ENCODE measurements at regions not wholly inside any gene's neighbourhood (a gene's known extent, or its start where the extent isn't known, plus 50 kb on each side); places are given as distances from the start of the nearest gene placed in this dataset.

DNA sequence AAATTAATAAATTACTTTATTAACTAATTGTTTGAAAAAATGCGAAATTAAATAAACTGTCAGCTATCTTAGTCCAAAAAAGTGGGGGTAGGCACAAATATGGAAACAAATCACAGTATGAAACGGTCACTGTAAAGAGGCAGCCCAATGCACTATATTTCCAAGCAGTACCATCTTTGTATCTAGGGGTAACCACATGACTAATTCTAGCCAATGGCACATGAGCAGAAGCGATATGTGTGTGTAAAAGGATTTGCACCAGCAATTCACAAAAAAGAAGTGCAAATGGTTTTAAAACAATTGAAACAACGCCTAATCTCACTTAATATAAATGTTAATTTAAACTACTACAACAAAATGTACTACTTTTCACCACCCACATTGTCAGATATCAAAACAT, 129.5 kb upstream of the PRNP start:
- TF ChIP-seq, protein P1, sequence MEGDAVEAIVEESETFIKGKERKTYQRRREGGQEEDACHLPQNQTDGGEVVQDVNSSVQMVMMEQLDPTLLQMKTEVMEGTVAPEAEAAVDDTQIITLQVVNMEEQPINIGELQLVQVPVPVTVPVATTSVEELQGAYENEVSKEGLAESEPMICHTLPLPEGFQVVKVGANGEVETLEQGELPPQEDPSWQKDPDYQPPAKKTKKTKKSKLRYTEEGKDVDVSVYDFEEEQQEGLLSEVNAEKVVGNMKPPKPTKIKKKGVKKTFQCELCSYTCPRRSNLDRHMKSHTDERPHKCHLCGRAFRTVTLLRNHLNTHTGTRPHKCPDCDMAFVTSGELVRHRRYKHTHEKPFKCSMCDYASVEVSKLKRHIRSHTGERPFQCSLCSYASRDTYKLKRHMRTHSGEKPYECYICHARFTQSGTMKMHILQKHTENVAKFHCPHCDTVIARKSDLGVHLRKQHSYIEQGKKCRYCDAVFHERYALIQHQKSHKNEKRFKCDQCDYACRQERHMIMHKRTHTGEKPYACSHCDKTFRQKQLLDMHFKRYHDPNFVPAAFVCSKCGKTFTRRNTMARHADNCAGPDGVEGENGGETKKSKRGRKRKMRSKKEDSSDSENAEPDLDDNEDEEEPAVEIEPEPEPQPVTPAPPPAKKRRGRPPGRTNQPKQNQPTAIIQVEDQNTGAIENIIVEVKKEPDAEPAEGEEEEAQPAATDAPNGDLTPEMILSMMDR (IDR thresholded peaks at IDR 0.05 in 2 of 3, conservative IDR thresholded peaks at IDR 0.05 in 1 of 3; ENCODE audit: control insufficient read depth in 2 of 3, extremely low read depth in 1 of 3, insufficient read depth in 1 of 3, low read depth in 3 of 3, low read length in 3 of 3): no peak
- TF ChIP-seq SKIL (IDR thresholded peaks at IDR 0.05; ENCODE audit: low read depth, poor library complexity, severe bottlenecking): no peak
- TF ChIP-seq POLR2A (IDR thresholded peaks at IDR 0.05; ENCODE audit: low read depth, low read length): no peak
- TF ChIP-seq RUNX3 (IDR thresholded peaks at IDR 0.05; ENCODE audit: low read length): no peak
- no peak for TF ChIP-seq HDAC2 (IDR thresholded peaks at IDR 0.05)
- TF ChIP-seq TCF7 (IDR thresholded peaks at IDR 0.05; ENCODE audit: borderline replicate concordance): no peak
- TF ChIP-seq ZNF274 (IDR thresholded peaks at IDR 0.05; ENCODE audit: insufficient read depth, insufficient read length): no peak
- no peak for TF ChIP-seq HDAC6 (IDR thresholded peaks at IDR 0.05; ENCODE audit: unreplicated experiment)
- no peak for TF ChIP-seq BMI1 (IDR thresholded peaks at IDR 0.05; ENCODE audit: borderline replicate concordance)
- TF ChIP-seq FOS (IDR thresholded peaks at IDR 0.05; ENCODE audit: borderline replicate concordance, extremely low read depth, insufficient read length): no peak
- no peak for TF ChIP-seq EZH2 (IDR thresholded peaks at IDR 0.05; ENCODE audit: borderline replicate concordance, control insufficient read depth, low read depth, low read length)
- no peak for TF ChIP-seq KDM1A (IDR thresholded peaks at IDR 0.05; ENCODE audit: borderline replicate concordance)
- no peak for TF ChIP-seq REST (IDR thresholded peaks at IDR 0.05; ENCODE audit: low read depth, low read length)
- no peak for TF ChIP-seq BACH1 (IDR thresholded peaks at IDR 0.05; ENCODE audit: borderline replicate concordance)

All from GM12878 (cell line).